ENCODE measurements at regions not wholly inside any gene's neighbourhood (a gene's known extent, or its start where the extent isn't known, plus 50 kb on each side); places are given as distances from the start of the nearest gene placed in this dataset.

DNA sequence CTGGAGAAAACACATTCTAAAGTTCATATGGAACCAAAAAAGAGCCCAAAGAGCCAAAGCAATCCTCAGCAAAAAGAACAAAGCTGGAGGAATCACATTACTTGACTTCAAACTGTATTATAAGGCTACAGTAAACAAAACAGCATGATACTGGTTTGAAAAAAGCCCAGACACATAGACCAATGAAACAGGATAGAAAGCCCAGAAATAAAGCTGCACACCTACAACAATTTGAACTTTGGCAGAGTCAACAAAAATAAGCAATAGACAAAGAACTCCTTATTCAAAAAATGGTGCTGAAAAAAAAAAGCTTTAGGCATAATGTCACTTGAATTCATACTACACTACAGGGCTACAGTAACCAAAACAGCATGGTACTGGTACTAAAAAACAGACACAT lies 289.6 kb downstream of the NR4A2 start:
- TF ChIP-seq POLR2A (IDR thresholded peaks at IDR 0.05), result no peak
- TF ChIP-seq, protein P1, sequence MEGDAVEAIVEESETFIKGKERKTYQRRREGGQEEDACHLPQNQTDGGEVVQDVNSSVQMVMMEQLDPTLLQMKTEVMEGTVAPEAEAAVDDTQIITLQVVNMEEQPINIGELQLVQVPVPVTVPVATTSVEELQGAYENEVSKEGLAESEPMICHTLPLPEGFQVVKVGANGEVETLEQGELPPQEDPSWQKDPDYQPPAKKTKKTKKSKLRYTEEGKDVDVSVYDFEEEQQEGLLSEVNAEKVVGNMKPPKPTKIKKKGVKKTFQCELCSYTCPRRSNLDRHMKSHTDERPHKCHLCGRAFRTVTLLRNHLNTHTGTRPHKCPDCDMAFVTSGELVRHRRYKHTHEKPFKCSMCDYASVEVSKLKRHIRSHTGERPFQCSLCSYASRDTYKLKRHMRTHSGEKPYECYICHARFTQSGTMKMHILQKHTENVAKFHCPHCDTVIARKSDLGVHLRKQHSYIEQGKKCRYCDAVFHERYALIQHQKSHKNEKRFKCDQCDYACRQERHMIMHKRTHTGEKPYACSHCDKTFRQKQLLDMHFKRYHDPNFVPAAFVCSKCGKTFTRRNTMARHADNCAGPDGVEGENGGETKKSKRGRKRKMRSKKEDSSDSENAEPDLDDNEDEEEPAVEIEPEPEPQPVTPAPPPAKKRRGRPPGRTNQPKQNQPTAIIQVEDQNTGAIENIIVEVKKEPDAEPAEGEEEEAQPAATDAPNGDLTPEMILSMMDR (IDR thresholded peaks at IDR 0.05), result no peak
